NCI-H1930 (cell line): ENCODE measurements at regions not wholly inside any gene's neighbourhood (a gene's known extent, or its start where the extent isn't known, plus 50 kb on each side); places are given as distances from the start of the nearest gene placed in this dataset.

Experiments
- DNase-seq, 2 experiments: peaks; one replicate each; lab custom pipeline; 2025; lab: John Stamatoyannopoulos, UW

- DNase-seq: no peak
Measured at GRCh38 chr9:73775757-73776156, 624.1 kb downstream of the ANXA1 start.

DNA sequence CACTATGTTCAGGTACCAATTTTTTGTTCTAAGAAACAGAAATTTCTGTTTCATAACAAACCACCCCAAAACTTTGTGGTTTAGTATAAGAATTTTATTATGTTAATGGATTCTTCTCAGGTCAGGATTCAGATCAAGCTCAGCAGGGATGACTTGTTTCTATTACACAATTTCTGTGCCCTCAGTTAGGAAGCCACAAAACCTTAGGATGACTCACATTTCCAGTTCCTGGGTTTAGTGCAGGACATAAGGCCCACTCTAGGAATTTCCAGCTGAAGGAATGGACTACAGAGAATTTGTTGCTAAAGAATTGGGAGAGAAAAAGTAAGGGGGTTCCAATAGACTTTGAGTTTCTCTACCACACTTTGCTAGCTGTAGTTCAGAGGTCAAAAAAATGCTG is 629.3 kb downstream of the ANXA1 start:
- no peak for DNase-seq

GRCh38 chr9:73782166-73782565 is 630.5 kb downstream of the ANXA1 start:
- no peak for DNase-seq

DNA sequence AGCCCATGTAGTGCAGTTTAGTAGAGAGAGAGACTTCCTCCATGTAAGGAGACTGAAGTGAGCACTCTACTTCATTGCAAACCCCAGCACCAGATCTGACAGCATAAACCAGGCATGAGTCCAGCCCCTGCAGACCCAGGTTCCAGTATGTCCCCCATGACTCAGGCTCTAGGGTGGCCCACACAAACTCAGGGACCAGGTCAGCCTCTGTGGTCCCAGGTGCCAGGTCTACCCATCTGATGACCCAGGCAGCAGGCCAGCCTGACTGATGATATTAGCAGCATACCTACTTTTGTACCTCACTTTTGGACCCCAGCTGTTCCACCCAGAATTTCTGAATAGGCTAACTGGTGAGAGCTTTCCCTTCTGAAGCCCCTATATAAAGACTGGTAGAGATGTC is 647.8 kb downstream of the ANXA1 start:
- DNase-seq: no peak

- DNase-seq: no peak
Measured at GRCh38 chr9:73805111-73805510, 653.4 kb downstream of the ANXA1 start.

- no peak for DNase-seq
Measured at GRCh38 chr9:73805853-73806458, 654.3 kb downstream of the ANXA1 start.

DNA sequence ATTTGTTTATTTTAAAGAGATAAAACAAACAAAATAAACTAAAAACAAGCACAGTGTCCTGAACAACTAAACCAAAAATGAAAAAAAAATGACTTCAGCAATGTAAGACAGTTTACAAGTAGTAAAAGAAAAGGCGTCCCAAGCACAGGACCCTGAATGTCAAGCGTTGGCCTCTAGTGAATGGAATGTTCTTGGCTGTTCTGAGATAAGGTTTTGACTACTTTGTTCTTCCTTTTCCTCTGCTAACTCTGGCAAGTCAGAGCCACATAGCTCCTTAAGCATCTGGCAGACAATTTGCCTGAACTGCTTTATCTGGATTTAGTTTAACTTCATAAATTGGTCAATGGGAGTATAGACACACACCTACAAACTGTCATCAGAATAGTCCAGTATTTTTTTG is 655.2 kb downstream of the ANXA1 start:
- no peak for DNase-seq

DNA sequence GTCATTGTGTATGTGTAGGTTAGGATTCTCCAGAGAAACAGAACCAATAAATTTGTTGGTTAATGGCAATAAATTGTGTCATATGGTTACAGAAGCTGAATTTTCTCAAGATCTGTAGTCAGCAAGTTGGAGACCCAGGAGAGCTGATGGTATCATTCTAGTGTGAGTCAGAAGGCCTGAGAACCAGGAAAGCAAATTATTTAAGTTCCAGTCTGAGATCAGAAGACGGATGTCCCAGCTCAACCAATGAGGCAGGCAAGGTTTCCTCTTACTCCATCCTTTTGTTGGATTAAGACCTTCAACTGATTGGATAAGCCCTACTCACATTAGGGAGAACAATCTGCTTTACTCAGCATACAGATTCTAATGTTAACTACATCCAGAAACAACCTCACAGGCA is 656.3 kb downstream of the ANXA1 start:
- no peak for DNase-seq

DNA sequence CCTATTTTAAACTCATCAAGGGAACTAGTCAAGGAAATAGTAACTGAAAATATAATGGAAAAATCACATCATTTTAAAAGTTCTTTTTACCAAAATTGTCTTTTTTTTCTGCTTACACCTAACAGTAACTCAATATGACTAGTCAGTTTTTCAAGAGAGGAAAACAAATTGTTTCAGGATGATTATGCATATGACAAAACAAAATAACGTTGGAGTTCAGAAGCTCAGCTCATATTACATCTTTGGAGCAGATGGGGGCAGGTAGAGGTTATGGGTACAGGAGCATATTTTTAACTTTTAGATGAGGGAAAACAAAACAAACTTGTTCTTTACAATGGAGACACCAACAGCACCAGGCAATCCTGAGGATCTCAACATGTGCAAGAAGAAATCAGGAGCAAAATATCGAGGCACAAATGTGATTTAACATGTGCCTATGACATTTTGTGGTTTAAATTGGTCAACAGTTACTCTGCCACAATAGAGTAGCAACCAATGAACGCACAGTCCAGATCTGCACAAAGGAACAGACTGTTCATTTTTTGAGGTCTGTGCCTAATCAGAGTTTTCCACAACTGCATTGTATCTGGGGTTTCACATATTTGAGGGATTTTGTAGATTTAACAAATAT is 659.0 kb downstream of the ANXA1 start:
- DNase-seq: no peak

DNA sequence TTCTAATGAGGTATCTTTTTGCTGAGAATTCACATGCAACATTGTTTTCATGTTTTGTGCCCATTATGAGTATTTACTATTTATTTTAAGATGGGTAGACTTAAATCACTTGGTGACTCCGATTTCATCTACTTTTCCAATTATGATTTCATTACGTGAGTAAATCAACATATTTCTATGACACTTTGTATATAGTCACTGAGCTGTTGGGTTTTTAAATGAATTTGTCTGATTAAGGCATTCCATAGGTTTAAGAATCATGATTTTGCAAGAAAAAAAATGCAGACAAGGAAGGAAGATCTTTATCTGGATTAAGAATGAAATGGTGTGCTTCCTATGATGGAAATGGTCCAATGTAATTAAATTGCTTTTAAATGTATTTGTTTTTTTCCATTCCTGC is 661.9 kb downstream of the ANXA1 start:
- DNase-seq: no peak

DNA sequence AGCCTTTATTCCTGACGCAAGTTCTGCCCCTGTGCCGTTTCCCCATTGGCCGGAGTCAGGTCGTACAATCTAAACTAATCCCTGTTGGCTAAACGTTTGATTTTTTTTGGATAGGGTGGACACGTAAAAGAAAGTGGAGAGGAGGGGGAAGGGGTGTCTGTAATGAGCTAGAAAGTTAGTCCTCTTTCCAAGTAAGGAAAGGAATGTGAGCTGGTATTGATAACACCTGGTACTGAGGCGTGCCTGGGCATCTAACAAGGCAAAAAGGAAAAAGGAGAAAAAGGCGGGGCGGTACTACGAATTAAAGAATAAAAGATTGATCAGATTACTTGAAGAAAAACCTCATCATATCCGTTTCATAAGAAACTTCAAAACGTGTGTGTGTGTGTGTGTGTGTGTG is 665.2 kb downstream of the ANXA1 start:
- no peak for DNase-seq

DNA sequence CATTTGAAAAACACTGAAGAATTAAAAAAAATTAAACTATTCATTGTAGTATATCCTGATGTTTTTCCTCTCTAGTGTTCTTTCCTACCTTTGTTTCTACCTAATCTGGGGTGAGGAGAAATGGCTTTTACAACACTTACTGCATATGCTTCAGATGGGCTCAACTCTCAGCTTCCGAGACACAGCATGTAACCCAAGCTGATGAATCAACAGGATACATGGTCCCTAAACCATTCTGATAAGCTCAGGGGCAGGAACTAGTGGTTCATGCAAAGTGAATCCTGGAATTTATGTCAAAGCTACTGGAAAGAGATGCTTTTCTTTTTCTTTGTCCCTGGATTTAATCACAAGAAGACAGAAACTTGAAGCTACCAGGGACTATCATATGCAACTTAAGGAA is 672.5 kb upstream of the RORB start:
- DNase-seq: no peak

GRCh38 chr9:73838871-73839270 is 658.3 kb upstream of the RORB start:
- DNase-seq: no peak

- no peak for DNase-seq
Measured at GRCh38 chr9:73839471-73839870, 657.7 kb upstream of the RORB start.

DNA sequence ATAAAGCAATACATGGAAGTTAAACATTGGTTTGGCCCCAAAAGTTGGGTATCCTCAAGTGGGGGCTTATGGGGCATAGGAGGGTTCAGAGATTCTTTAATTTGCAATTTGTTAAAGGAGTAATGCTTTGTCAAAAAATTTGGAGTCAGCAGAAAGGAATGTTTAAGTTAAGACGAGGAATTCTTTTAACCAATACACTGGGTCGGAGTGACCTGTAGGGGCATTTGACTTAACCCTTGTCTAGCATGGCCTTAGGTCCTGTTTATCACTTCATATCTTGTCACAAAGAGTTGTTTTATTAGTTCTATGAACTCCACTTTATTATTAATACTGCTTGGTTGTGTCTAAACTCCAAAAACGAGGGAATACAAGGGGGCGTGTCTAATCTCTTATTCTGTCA is 656.1 kb upstream of the RORB start:
- no peak for DNase-seq

DNA sequence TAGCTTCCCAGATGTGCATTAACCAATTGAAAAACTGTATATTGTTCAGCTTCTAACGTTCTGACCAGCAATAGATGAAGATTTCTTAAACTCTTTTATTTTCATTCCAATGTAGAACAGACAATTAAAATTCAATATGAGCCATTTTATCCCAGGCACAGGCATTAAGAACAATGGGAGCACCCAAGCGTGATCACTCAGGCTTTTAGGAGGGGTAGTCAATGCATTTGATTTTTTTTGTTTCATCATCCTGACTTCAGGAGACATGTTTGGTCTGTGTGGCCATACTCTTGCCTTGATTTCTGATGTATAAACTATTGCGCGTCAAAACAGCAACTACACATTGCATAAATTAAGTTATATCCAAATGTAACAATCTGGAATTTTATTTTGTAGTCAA is 653.0 kb upstream of the RORB start:
- DNase-seq: no peak

GRCh38 chr9:73845539-73845938 is 651.6 kb upstream of the RORB start:
- DNase-seq: no peak

- DNase-seq: no peak
Measured at GRCh38 chr9:73845954-73846690, 651.0 kb upstream of the RORB start.

DNA sequence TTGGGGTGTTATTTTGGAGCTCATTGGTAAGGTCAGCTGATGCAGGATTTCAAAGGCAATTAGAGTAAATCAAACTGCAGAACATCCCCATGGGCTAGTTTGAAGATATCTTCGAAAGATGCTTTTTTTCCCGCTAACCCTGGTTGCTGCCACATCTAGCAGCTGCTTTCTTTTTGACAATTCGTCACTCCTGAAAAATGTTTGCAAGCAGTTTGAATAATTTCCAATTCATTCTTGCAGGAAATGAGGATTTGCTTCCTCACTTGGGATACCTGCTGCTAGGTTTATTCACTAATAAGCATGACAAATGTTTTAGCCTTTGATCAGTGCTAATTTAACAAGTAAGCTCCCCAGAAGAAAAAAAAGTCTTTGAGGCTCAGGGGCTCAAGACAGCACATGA is 649.6 kb upstream of the RORB start:
- DNase-seq: no peak

- DNase-seq: no peak
Measured at GRCh38 chr9:73853549-73853948, 643.6 kb upstream of the RORB start.

DNA sequence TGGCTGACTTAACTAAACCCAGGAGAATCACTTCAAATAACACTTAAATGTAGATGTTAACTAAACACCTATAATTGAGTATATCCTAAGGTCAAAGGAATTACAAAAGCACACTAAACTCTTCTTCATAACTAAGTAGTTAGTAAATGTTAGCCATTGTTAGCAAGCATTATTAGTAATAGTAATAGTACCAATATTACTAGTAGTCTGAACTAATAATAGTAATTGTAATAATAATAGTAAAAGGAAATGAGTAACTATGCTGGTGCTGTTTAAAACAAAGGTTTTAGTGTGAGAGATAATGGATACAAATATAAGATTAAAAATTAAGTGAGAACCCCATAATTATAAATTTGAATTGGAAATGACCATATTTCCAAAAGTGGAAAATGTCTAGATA is 641.9 kb upstream of the RORB start:
- no peak for DNase-seq

- DNase-seq: no peak
Measured at GRCh38 chr9:73863924-73864323, 633.2 kb upstream of the RORB start.

- no peak for DNase-seq
Measured at GRCh38 chr9:73866451-73866850, 630.7 kb upstream of the RORB start.

DNA sequence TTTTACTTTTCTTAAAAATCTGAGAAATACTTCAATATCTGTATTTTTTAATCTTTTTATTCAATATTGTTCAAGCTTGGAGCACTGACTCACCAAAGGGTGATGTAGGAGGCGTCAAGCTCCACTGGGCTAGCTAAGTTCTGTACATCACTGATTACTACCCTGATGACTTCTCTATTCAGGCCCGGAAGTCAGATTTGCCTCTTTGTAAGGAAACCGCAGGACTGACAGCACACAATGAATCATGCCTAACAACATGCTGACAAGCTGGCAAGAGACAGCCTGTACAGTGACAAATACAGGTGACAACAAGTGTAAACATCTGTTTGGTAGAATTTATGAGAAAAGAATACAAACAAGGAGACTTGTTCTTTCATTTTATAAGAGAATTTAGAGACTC is 627.9 kb upstream of the RORB start:
- peak; percentile 20 to 37 for DNase-seq
